ENCODE measurements at regions not wholly inside any gene's neighbourhood (a gene's known extent, or its start where the extent isn't known, plus 50 kb on each side); places are given as distances from the start of the nearest gene placed in this dataset.

- no peak overlapping the region for H3K4me3 ChIP-seq (ENCODE audit: low read depth, low read length)
- Mint-ChIP-seq H3K36me3 (no peaks in the 10 kb centered on the region), H3K27ac (no peak overlapping the region), H3K9me3 (peaks cover 0 to 3% (median 0%) of the 10 kb centered on the region in 7 donors), H3K4me3 (no peak overlapping the region), H3K27me3 (peaks cover 4% of the 10 kb centered on the region), H3K4me1 (no peaks in the 10 kb centered on the region)
- no peaks in the 10 kb centered on the region for H3K9me3 ChIP-seq (ENCODE audit: control insufficient read depth in 2 of 2, low read length in 2 of 2)
- no peaks in the 10 kb centered on the region for H3K4me1 ChIP-seq (ENCODE audit: control insufficient read depth, insufficient read depth, low read length, poor library complexity, severe bottlenecking)
- no peaks in the 10 kb centered on the region for H3K27me3 ChIP-seq (ENCODE audit: control insufficient read depth, insufficient read depth, low read length)
- H3K27ac ChIP-seq (ENCODE audit: insufficient read depth, low read length, poor library complexity, severe bottlenecking) = no peak overlapping the region
- no peaks in the 10 kb centered on the region for H3K36me3 ChIP-seq (ENCODE audit: control insufficient read depth, insufficient read depth, low read length)
- no peak for ATAC-seq (ENCODE audit: low read depth in 2 of 2)
- DNase-seq = no peak
These were observed 200.6 kb downstream of the MAFB start for GRCh38 chr20:40488401-40488800.

- no peaks in the 10 kb centered on the region for H3K36me3 ChIP-seq (ENCODE audit: control insufficient read depth, insufficient read depth, low read length)
- no peak overlapping the region for H3K4me3 ChIP-seq (ENCODE audit: low read depth, low read length)
- H3K9me3 Mint-ChIP-seq = peaks cover 0 to 3% (median 0%) of the 10 kb centered on the region in 7 donors
- no peak overlapping the region for H3K4me3 Mint-ChIP-seq
- no peaks in the 10 kb centered on the region for H3K4me1 ChIP-seq (ENCODE audit: control insufficient read depth, insufficient read depth, low read length, poor library complexity, severe bottlenecking)
- H3K27me3 Mint-ChIP-seq = peaks cover 4% of the 10 kb centered on the region
- no peak overlapping the region for H3K27ac ChIP-seq (ENCODE audit: insufficient read depth, low read length, poor library complexity, severe bottlenecking)
- H3K36me3 Mint-ChIP-seq = no peaks in the 10 kb centered on the region
- no peaks in the 10 kb centered on the region for H3K27me3 ChIP-seq (ENCODE audit: control insufficient read depth, insufficient read depth, low read length)
- no peak overlapping the region for H3K27ac Mint-ChIP-seq
- no peaks in the 10 kb centered on the region for H3K4me1 Mint-ChIP-seq
- H3K9me3 ChIP-seq (ENCODE audit: control insufficient read depth in 2 of 2, low read length in 2 of 2) = no peaks in the 10 kb centered on the region
- no peak for ATAC-seq (ENCODE audit: low read depth in 2 of 2)
- DNase-seq = no peak
These were observed 202.7 kb downstream of the MAFB start for GRCh38 chr20:40486297-40486696.

- Mint-ChIP-seq H3K27me3 (peaks cover 4% of the 10 kb centered on the region), H3K9me3 (peaks cover 0 to 6% (median 0%) of the 10 kb centered on the region in 7 donors), H3K4me3 (no peak overlapping the region), H3K36me3 (no peaks in the 10 kb centered on the region), H3K4me1 (no peaks in the 10 kb centered on the region), H3K27ac (no peak overlapping the region)
- Histone ChIP-seq H3K4me1 (ENCODE audit: control insufficient read depth, insufficient read depth, low read length, poor library complexity, severe bottlenecking) (no peaks in the 10 kb centered on the region), H3K36me3 (ENCODE audit: control insufficient read depth, insufficient read depth, low read length) (no peaks in the 10 kb centered on the region), H3K27me3 (ENCODE audit: control insufficient read depth, insufficient read depth, low read length) (no peaks in the 10 kb centered on the region), H3K9me3 (ENCODE audit: control insufficient read depth in 2 of 2, low read length in 2 of 2) (no peaks in the 10 kb centered on the region), H3K27ac (ENCODE audit: insufficient read depth, low read length, poor library complexity, severe bottlenecking) (no peak overlapping the region), H3K4me3 (ENCODE audit: low read depth, low read length) (no peak overlapping the region)
- ATAC-seq (ENCODE audit: low read depth in 2 of 2) (no peak), DNase-seq (no peak)
These were observed 207.1 kb downstream of the MAFB start for GRCh38 chr20:40481743-40482458.

GRCh38 chr20:40481337-40481736, 207.7 kb downstream of the MAFB start:
- no peaks in the 10 kb centered on the region for H3K27me3 ChIP-seq (ENCODE audit: control insufficient read depth, insufficient read depth, low read length)
- H3K27ac ChIP-seq (ENCODE audit: insufficient read depth, low read length, poor library complexity, severe bottlenecking) = no peak overlapping the region
- no peak for DNase-seq
- no peaks in the 10 kb centered on the region for H3K4me1 Mint-ChIP-seq
- no peaks in the 10 kb centered on the region for H3K9me3 ChIP-seq (ENCODE audit: control insufficient read depth in 2 of 2, low read length in 2 of 2)
- H3K36me3 ChIP-seq (ENCODE audit: control insufficient read depth, insufficient read depth, low read length) = no peaks in the 10 kb centered on the region
- H3K27ac Mint-ChIP-seq = no peak overlapping the region
- H3K27me3 Mint-ChIP-seq = peaks cover 4% of the 10 kb centered on the region
- no peak overlapping the region for H3K4me3 Mint-ChIP-seq
- no peaks in the 10 kb centered on the region for H3K4me1 ChIP-seq (ENCODE audit: control insufficient read depth, insufficient read depth, low read length, poor library complexity, severe bottlenecking)
- no peak overlapping the region for H3K4me3 ChIP-seq (ENCODE audit: low read depth, low read length)
- H3K9me3 Mint-ChIP-seq = peaks cover 0 to 6% (median 0%) of the 10 kb centered on the region in 7 donors
- no peak for ATAC-seq (ENCODE audit: low read depth in 2 of 2)
- H3K36me3 Mint-ChIP-seq = no peaks in the 10 kb centered on the region

GRCh38 chr20:40477805-40478204, 211.2 kb downstream of the MAFB start:
- Mint-ChIP-seq H3K4me3 (no peak overlapping the region), H3K9me3 (peaks cover 0 to 4% (median 2%) of the 10 kb centered on the region in 7 donors), H3K4me1 (no peaks in the 10 kb centered on the region), H3K27me3 (no peaks in the 10 kb centered on the region), H3K27ac (no peak overlapping the region), H3K36me3 (no peaks in the 10 kb centered on the region)
- Histone ChIP-seq H3K9me3 (ENCODE audit: control insufficient read depth in 2 of 2, low read length in 2 of 2) (no peaks in the 10 kb centered on the region), H3K27me3 (ENCODE audit: control insufficient read depth, insufficient read depth, low read length) (no peaks in the 10 kb centered on the region), H3K27ac (ENCODE audit: insufficient read depth, low read length, poor library complexity, severe bottlenecking) (no peak overlapping the region), H3K4me3 (ENCODE audit: low read depth, low read length) (no peak overlapping the region), H3K36me3 (ENCODE audit: control insufficient read depth, insufficient read depth, low read length) (no peaks in the 10 kb centered on the region), H3K4me1 (ENCODE audit: control insufficient read depth, insufficient read depth, low read length, poor library complexity, severe bottlenecking) (no peaks in the 10 kb centered on the region)
- ATAC-seq (ENCODE audit: low read depth in 2 of 2) (no peak), DNase-seq (no peak)

- Mint-ChIP-seq H3K4me3 (no peak overlapping the region), H3K27me3 (no peaks in the 10 kb centered on the region)
These were observed 212.6 kb downstream of the MAFB start for GRCh38 chr20:40476461-40476860.

GRCh38 chr20:40472905-40473304, 216.1 kb downstream of the MAFB start:
- H3K27me3 ChIP-seq (ENCODE audit: control insufficient read depth, insufficient read depth, low read length) = no peaks in the 10 kb centered on the region
- no peak overlapping the region for H3K27ac ChIP-seq (ENCODE audit: insufficient read depth, low read length, poor library complexity, severe bottlenecking)
- Mint-ChIP-seq H3K4me3 (no peak overlapping the region), H3K4me1 (no peaks in the 10 kb centered on the region), H3K9me3 (peaks cover 0 to 4% (median 0%) of the 10 kb centered on the region in 7 donors), H3K36me3 (no peaks in the 10 kb centered on the region), H3K27ac (no peak overlapping the region), H3K27me3 (no peaks in the 10 kb centered on the region)
- H3K4me3 ChIP-seq (ENCODE audit: low read depth, low read length) = no peak overlapping the region
- no peaks in the 10 kb centered on the region for H3K4me1 ChIP-seq (ENCODE audit: control insufficient read depth, insufficient read depth, low read length, poor library complexity, severe bottlenecking)
- ATAC-seq (ENCODE audit: low read depth in 2 of 2) (no peak), DNase-seq (no peak)
- H3K9me3 ChIP-seq (ENCODE audit: control insufficient read depth in 2 of 2, low read length in 2 of 2) = no peaks in the 10 kb centered on the region
- no peaks in the 10 kb centered on the region for H3K36me3 ChIP-seq (ENCODE audit: control insufficient read depth, insufficient read depth, low read length)

More at GRCh38 chr20:40476461-40476860, 212.6 kb downstream of the MAFB start:
- Mint-ChIP-seq H3K4me1 (no peaks in the 10 kb centered on the region), H3K27ac (no peak overlapping the region), H3K36me3 (no peaks in the 10 kb centered on the region), H3K9me3 (peaks cover 0 to 4% (median 2%) of the 10 kb centered on the region in 7 donors)
- H3K36me3 ChIP-seq (ENCODE audit: control insufficient read depth, insufficient read depth, low read length) = no peaks in the 10 kb centered on the region
- DNase-seq = no peak
- H3K27ac ChIP-seq (ENCODE audit: insufficient read depth, low read length, poor library complexity, severe bottlenecking) = no peak overlapping the region
- H3K4me1 ChIP-seq (ENCODE audit: control insufficient read depth, insufficient read depth, low read length, poor library complexity, severe bottlenecking) = no peaks in the 10 kb centered on the region
- H3K27me3 ChIP-seq (ENCODE audit: control insufficient read depth, insufficient read depth, low read length) = no peaks in the 10 kb centered on the region
- H3K4me3 ChIP-seq (ENCODE audit: low read depth, low read length) = no peak overlapping the region
- no peak for ATAC-seq (ENCODE audit: low read depth in 2 of 2)
- no peaks in the 10 kb centered on the region for H3K9me3 ChIP-seq (ENCODE audit: control insufficient read depth in 2 of 2, low read length in 2 of 2)

GRCh38 chr20:40471261-40471629, 217.8 kb downstream of the MAFB start:
- Mint-ChIP-seq H3K27me3 (peaks cover 7% of the 10 kb centered on the region), H3K36me3 (no peaks in the 10 kb centered on the region), H3K4me3 (no peak overlapping the region), H3K4me1 (no peaks in the 10 kb centered on the region), H3K27ac (no peak overlapping the region), H3K9me3 (peaks cover 0 to 4% (median 0%) of the 10 kb centered on the region in 7 donors)
- Histone ChIP-seq H3K4me1 (ENCODE audit: control insufficient read depth, insufficient read depth, low read length, poor library complexity, severe bottlenecking) (no peaks in the 10 kb centered on the region), H3K4me3 (ENCODE audit: low read depth, low read length) (no peak overlapping the region), H3K27me3 (ENCODE audit: control insufficient read depth, insufficient read depth, low read length) (no peaks in the 10 kb centered on the region), H3K36me3 (ENCODE audit: control insufficient read depth, insufficient read depth, low read length) (no peaks in the 10 kb centered on the region), H3K9me3 (ENCODE audit: control insufficient read depth in 2 of 2, low read length in 2 of 2) (no peaks in the 10 kb centered on the region), H3K27ac (ENCODE audit: insufficient read depth, low read length, poor library complexity, severe bottlenecking) (no peak overlapping the region)
- DNase-seq = no peak
- ATAC-seq (ENCODE audit: low read depth in 2 of 2) = no peak

Data from CD4-positive, CD25-positive, alpha-beta regulatory T cell (primary cell).